Left colon (tissue), 2 donors: ENCODE measurements at regions not wholly inside any gene's neighbourhood (a gene's known extent, or its start where the extent isn't known, plus 50 kb on each side); places are given as distances from the start of the nearest gene placed in this dataset.

ENCODE experiments used
- ATAC-seq: fragments of 200-7000 bp; cut with Tn5 transposase; one replicate; pipeline ENCODE4 v1.9.1; 2020; ENCODE audit warnings: mild to moderate bottlenecking, moderate library complexity
- DNase-seq, 2 donors: peaks; one replicate each; pipeline ENCODE4 v3.0.0-alpha.2; 2020
- intact Hi-C, 2 donors: fragments of 100-400 bp; cut with DNase I in 1 of 2; cut with micrococcal nuclease in 1 of 2; formaldehyde crosslinking; loops; one replicate each; pipeline versions ENCODE4 v1.11.2 to v1.14.0; 2022; cut with DNase I, micrococcal nuclease
- donor health status: DM: no; HTN: no; CAD: no.
- donor health status: DM: yes; HTN: yes; CAD: no.

GRCh38 chr9:73805853-73806458 lies 654.3 kb downstream of the ANXA1 start:
- DNase-seq, result no peak
- ATAC-seq, result no peak
- intact Hi-C loops, result no loop called here

DNA sequence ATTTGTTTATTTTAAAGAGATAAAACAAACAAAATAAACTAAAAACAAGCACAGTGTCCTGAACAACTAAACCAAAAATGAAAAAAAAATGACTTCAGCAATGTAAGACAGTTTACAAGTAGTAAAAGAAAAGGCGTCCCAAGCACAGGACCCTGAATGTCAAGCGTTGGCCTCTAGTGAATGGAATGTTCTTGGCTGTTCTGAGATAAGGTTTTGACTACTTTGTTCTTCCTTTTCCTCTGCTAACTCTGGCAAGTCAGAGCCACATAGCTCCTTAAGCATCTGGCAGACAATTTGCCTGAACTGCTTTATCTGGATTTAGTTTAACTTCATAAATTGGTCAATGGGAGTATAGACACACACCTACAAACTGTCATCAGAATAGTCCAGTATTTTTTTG lies 655.2 kb downstream of the ANXA1 start:
- DNase-seq, result no peak
- intact Hi-C loops, result no loop called here
- ATAC-seq, result no peak

DNA sequence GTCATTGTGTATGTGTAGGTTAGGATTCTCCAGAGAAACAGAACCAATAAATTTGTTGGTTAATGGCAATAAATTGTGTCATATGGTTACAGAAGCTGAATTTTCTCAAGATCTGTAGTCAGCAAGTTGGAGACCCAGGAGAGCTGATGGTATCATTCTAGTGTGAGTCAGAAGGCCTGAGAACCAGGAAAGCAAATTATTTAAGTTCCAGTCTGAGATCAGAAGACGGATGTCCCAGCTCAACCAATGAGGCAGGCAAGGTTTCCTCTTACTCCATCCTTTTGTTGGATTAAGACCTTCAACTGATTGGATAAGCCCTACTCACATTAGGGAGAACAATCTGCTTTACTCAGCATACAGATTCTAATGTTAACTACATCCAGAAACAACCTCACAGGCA lies 656.3 kb downstream of the ANXA1 start:
- intact Hi-C loops, result no loop called here
- ATAC-seq (no peak), DNase-seq (no peak)

- ATAC-seq (no peak), DNase-seq (no peak)
- intact Hi-C loops, result no loop called here
Observed at GRCh38 chr9:73810585-73811215, 659.0 kb downstream of the ANXA1 start.

GRCh38 chr9:73813546-73813945 lies 661.9 kb downstream of the ANXA1 start:
- DNase-seq (no peak), ATAC-seq (no peak)
- intact Hi-C loops, result no loop called here

- ATAC-seq, result no peak
- DNase-seq, result no peak
- intact Hi-C loops, result no loop called here
Observed at GRCh38 chr9:73816905-73817304, 665.2 kb downstream of the ANXA1 start.

DNA sequence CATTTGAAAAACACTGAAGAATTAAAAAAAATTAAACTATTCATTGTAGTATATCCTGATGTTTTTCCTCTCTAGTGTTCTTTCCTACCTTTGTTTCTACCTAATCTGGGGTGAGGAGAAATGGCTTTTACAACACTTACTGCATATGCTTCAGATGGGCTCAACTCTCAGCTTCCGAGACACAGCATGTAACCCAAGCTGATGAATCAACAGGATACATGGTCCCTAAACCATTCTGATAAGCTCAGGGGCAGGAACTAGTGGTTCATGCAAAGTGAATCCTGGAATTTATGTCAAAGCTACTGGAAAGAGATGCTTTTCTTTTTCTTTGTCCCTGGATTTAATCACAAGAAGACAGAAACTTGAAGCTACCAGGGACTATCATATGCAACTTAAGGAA lies 672.5 kb upstream of the RORB start:
- DNase-seq (no peak), ATAC-seq (no peak)
- intact Hi-C loops, result no loop called here

DNA sequence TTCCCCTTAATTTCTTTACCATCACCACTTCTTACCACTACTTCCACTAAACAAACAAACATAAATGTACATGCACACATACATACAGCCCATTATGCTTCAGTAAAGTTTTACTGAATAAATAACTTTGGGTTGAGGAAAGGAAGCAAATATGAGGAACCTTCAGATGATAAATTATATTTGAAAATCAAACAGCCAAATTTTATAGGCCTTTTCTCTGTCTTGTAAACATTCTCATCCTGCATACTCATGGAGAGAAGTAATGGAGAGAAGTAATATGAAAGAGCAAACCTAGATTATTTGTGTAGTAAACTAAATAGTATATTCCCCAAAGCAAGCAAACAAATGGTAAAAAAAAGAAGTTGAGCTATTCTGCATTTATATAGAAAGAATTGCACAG lies 658.3 kb upstream of the RORB start:
- ATAC-seq (no peak), DNase-seq (no peak)
- intact Hi-C loops, result no loop called here

GRCh38 chr9:73839471-73839870 lies 657.7 kb upstream of the RORB start:
- DNase-seq, result no peak
- intact Hi-C loops, result no loop called here
- ATAC-seq, result no peak

DNA sequence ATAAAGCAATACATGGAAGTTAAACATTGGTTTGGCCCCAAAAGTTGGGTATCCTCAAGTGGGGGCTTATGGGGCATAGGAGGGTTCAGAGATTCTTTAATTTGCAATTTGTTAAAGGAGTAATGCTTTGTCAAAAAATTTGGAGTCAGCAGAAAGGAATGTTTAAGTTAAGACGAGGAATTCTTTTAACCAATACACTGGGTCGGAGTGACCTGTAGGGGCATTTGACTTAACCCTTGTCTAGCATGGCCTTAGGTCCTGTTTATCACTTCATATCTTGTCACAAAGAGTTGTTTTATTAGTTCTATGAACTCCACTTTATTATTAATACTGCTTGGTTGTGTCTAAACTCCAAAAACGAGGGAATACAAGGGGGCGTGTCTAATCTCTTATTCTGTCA lies 656.1 kb upstream of the RORB start:
- intact Hi-C loops, result no loop called here
- DNase-seq (no peak), ATAC-seq (no peak)

- intact Hi-C loops, result no loop called here
- ATAC-seq (no peak), DNase-seq (no peak)
Observed at GRCh38 chr9:73844135-73844534, 653.0 kb upstream of the RORB start.

DNA sequence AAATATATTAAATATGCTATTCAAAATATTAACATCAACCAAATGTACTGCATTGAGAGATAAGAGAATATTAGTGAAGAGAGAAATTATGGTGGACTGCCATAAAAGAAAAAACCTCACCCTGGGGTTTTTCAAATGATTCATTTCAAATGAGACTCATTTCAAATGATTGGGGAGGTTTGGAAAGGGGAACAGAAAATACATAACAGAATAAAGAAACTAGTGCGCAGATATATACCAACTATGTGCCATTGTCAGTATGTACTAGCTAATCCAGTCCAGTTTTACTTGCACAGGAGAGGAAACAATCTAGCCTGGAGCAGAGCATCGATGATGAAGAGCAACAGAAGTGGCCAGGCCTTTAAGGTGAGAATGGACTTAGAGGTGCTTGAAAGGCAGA lies 651.6 kb upstream of the RORB start:
- intact Hi-C loops, result no loop called here
- DNase-seq, result no peak
- no peak for ATAC-seq

DNA sequence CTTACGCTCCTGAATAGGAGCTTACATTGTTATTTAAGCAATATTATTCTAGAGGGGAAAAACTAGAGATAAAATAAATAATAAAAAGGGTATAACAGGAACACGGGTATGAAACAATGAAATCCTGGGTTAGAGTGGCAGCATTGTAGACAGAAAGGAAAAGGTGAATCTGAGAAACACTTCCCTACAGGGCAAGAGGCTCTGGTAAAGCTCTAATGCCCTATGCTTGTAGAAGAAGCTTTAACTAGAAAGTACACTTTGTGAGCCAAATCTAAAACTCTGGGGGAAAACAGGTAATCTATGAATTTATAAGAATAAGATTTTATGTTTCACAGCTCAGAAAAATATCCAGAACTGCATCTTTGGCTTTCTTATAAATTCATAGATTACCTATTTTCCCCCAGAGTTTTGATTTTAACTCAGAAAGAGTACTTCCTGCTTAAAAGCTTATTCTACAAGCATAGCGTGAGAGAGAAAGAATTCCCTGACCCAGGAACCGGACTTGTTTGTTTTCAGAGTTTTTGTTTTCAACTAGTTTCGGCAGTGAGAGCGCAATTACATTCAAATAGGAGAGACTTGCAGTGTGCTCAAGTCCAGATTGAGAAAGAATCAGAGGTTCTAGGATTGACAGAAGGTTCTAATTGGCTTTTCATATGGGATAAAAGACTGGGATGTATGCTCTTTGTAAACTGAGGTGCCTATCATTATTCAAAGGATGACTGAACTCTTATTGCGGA lies 651.0 kb upstream of the RORB start:
- ATAC-seq (no peak), DNase-seq (no peak)
- intact Hi-C loops, result no loop called here

DNA sequence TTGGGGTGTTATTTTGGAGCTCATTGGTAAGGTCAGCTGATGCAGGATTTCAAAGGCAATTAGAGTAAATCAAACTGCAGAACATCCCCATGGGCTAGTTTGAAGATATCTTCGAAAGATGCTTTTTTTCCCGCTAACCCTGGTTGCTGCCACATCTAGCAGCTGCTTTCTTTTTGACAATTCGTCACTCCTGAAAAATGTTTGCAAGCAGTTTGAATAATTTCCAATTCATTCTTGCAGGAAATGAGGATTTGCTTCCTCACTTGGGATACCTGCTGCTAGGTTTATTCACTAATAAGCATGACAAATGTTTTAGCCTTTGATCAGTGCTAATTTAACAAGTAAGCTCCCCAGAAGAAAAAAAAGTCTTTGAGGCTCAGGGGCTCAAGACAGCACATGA lies 649.6 kb upstream of the RORB start:
- intact Hi-C loops, result no loop called here
- ATAC-seq, result no peak

DNA sequence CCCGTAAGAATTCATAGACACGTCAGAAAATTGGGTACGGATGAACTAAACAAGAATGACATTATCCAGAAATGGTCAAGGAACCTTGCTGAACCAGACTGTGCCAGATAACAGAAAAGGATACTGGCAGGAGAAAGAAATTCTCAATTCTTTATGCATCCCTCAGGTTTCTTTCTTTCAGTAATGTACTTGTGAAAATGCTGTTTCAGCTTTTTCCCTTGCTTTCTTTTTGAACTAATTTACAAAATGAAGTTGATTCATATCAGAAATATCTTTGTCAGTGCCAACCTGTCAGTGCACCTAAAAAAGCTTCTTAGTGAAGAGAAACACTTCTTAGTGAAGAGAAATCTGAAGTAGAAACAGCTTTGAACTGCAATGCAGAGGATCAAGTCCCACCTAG lies 643.6 kb upstream of the RORB start:
- DNase-seq (no peak), ATAC-seq (no peak)
- intact Hi-C loops, result no loop called here

More for the DNA sequence above, 649.6 kb upstream of the RORB start:
- no peak for DNase-seq

GRCh38 chr9:73855206-73855605 lies 641.9 kb upstream of the RORB start:
- intact Hi-C loops, result no loop called here
- no peak for DNase-seq
- ATAC-seq, result no peak

DNA sequence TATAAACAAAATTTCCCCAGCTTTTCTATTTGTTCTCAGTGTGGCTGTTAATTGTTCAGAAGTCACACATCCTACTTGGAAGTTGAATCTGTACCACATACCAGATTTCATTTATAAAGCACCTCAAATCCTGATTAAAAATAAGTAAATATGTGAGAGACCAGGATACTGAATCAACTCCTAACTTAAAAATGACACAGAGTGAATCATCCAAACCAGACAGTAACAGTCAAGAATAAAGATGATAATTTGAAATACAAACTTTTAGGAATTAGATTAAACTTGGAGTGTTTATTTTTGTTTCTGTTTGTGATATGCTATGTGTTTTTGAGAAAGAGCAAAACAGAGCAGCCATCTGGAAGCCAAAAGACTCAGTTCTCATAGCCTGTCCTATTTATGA lies 633.2 kb upstream of the RORB start:
- ATAC-seq, result no peak
- intact Hi-C loops, result no loop called here
- DNase-seq, result no peak

DNA sequence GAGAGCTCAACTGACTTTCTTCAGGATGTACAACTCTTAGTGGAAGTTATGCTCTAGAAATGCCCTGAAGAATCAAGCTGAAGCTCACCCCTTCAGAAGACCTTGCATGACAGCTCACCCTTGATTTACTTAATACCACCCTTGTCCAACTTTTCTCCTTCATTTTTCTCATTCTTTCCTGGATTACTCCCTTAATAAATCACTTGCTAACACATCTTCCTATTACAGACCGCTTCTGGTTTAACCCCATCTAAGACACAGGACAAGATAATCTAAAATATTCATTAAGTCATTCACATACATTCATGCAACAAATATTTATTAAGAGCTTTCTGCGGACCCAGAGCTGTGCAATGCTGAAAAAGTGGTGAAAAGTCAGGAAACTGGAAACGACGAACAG lies 630.7 kb upstream of the RORB start:
- no peak for ATAC-seq
- intact Hi-C loops, result no loop called here
- DNase-seq, result no peak

DNA sequence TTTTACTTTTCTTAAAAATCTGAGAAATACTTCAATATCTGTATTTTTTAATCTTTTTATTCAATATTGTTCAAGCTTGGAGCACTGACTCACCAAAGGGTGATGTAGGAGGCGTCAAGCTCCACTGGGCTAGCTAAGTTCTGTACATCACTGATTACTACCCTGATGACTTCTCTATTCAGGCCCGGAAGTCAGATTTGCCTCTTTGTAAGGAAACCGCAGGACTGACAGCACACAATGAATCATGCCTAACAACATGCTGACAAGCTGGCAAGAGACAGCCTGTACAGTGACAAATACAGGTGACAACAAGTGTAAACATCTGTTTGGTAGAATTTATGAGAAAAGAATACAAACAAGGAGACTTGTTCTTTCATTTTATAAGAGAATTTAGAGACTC lies 627.9 kb upstream of the RORB start:
- intact Hi-C loops, result no loop called here
- DNase-seq, result no peak
- ATAC-seq, result no peak

DNA sequence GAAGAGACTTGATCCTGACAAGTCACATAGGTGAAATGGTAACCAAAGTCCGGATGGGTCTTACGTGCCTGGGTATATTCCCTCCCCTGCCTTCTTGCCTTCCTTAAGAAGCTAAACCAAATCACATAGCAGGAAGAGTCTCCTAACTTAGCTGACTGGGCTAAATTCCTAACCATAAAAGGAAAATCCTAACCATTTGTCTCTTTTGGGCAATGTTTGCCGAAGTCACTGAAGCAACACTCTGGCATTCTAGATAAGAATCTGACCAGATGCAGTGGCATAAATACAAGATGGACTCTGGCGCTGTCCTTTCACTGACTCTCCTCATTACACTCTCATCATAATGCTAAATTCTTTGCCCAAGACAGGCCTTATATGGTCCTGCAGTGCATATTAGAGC lies 625.5 kb upstream of the RORB start:
- intact Hi-C loops, result no loop called here
- ATAC-seq (no peak), DNase-seq (no peak)

DNA sequence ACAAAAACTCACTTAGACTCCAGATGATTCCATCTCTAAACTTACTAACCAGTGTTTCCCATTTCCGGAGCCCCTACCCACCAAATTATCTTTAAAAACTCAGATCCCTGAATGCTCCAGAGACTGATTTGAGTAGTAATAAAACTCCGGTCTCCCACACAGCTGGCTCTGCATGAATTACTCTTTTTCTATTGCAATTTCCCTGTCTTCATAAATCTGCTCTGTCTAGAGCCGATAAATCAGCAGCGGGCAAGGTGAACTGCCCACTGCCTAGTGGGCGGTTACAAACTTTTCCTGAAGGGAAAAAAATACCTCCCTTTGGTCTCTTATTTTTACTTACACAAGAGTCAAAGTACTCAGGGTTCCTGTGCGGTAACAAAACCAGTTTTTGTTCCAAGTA lies 624.4 kb upstream of the RORB start:
- no peak for ATAC-seq
- intact Hi-C loops, result no loop called here

More for the DNA sequence above, 624.4 kb upstream of the RORB start:
- DNase-seq, result no peak
